HEK293 (cell line): ENCODE measurements at regions not wholly inside any gene's neighbourhood (a gene's known extent, or its start where the extent isn't known, plus 50 kb on each side); places are given as distances from the start of the nearest gene placed in this dataset.

ENCODE experiments used
- ZNF549 ChIP-seq: fragments of 450-650 bp; IDR thresholded peaks from 2 replicates; pipeline ENCODE4 v1.5.1; 2018; ENCODE audit warnings: missing biosample characterization, missing genetic modification characterization, mild to moderate bottlenecking, inconsistent platforms, moderate library complexity
- TF ChIP-seq, protein P1 (sequence below): fragments of 450-650 bp; formaldehyde crosslinking; IDR thresholded peaks from 2 replicates; pipeline ENCODE4 v1.5.1; 2016; ENCODE audit warnings: missing biosample characterization, missing genetic modification characterization
- TF ChIP-seq, protein P2 (sequence below): fragments of 450-650 bp; formaldehyde crosslinking; IDR thresholded peaks from 2 replicates; pipeline ENCODE4 v1.5.1; 2016; ENCODE audit warnings: missing biosample characterization, missing genetic modification characterization

GRCh38 chr17:65406552-65406951, 154.9 kb downstream of the AXIN2 start:
- TF ChIP-seq, protein P1, sequence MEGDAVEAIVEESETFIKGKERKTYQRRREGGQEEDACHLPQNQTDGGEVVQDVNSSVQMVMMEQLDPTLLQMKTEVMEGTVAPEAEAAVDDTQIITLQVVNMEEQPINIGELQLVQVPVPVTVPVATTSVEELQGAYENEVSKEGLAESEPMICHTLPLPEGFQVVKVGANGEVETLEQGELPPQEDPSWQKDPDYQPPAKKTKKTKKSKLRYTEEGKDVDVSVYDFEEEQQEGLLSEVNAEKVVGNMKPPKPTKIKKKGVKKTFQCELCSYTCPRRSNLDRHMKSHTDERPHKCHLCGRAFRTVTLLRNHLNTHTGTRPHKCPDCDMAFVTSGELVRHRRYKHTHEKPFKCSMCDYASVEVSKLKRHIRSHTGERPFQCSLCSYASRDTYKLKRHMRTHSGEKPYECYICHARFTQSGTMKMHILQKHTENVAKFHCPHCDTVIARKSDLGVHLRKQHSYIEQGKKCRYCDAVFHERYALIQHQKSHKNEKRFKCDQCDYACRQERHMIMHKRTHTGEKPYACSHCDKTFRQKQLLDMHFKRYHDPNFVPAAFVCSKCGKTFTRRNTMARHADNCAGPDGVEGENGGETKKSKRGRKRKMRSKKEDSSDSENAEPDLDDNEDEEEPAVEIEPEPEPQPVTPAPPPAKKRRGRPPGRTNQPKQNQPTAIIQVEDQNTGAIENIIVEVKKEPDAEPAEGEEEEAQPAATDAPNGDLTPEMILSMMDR (tag by site-specific recombination): no peak
- TF ChIP-seq, protein P2, sequence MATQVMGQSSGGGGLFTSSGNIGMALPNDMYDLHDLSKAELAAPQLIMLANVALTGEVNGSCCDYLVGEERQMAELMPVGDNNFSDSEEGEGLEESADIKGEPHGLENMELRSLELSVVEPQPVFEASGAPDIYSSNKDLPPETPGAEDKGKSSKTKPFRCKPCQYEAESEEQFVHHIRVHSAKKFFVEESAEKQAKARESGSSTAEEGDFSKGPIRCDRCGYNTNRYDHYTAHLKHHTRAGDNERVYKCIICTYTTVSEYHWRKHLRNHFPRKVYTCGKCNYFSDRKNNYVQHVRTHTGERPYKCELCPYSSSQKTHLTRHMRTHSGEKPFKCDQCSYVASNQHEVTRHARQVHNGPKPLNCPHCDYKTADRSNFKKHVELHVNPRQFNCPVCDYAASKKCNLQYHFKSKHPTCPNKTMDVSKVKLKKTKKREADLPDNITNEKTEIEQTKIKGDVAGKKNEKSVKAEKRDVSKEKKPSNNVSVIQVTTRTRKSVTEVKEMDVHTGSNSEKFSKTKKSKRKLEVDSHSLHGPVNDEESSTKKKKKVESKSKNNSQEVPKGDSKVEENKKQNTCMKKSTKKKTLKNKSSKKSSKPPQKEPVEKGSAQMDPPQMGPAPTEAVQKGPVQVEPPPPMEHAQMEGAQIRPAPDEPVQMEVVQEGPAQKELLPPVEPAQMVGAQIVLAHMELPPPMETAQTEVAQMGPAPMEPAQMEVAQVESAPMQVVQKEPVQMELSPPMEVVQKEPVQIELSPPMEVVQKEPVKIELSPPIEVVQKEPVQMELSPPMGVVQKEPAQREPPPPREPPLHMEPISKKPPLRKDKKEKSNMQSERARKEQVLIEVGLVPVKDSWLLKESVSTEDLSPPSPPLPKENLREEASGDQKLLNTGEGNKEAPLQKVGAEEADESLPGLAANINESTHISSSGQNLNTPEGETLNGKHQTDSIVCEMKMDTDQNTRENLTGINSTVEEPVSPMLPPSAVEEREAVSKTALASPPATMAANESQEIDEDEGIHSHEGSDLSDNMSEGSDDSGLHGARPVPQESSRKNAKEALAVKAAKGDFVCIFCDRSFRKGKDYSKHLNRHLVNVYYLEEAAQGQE: no peak
- no peak for TF ChIP-seq ZNF549 (tag by site-specific recombination)
